HG02610 (cell line): ENCODE measurements at regions not wholly inside any gene's neighbourhood (a gene's known extent, or its start where the extent isn't known, plus 50 kb on each side); places are given as distances from the start of the nearest gene placed in this dataset.
"Not testable (repeated sequence)": the region's sequence is repeated elsewhere in the genome, so short reads cannot be mapped to it uniquely, and the experiment has no call there.

Source experiments
- ATAC-seq: cut with Tn5 transposase; IDR thresholded peaks from one replicate; pipeline ENCODE4 v1.9.1; 2021; ENCODE audit warnings: mild to moderate bottlenecking, moderate library complexity; ENCODE audit not compliant: unreplicated experiment

GRCh38 chr3:135629701-135630408 is 335.7 kb upstream of the PPP2R3A start:
- ATAC-seq: no peak

- ATAC-seq: no peak
These were observed 332.9 kb upstream of the PPP2R3A start for GRCh38 chr3:135632556-135633065.

GRCh38 chr3:135633078-135633477 is 332.4 kb upstream of the PPP2R3A start:
- no peak for ATAC-seq

GRCh38 chr3:135636596-135636995 is 328.9 kb upstream of the PPP2R3A start:
- no peak for ATAC-seq

- no peak for ATAC-seq
These were observed 328.5 kb upstream of the PPP2R3A start for GRCh38 chr3:135637013-135637412.

GRCh38 chr3:135641761-135642160 is 323.8 kb upstream of the PPP2R3A start:
- ATAC-seq: no peak

- ATAC-seq: no peak
These were observed 320.0 kb upstream of the PPP2R3A start for GRCh38 chr3:135645541-135645940.

GRCh38 chr3:135646873-135647272 is 318.7 kb upstream of the PPP2R3A start:
- no peak for ATAC-seq

GRCh38 chr3:135649361-135649760 is 316.2 kb upstream of the PPP2R3A start:
- no peak for ATAC-seq

- no peak for ATAC-seq
These were observed 315.2 kb upstream of the PPP2R3A start for GRCh38 chr3:135650309-135650708.

- ATAC-seq: no peak
These were observed 313.1 kb upstream of the PPP2R3A start for GRCh38 chr3:135652388-135652787.

- no peak for ATAC-seq
These were observed 310.2 kb upstream of the PPP2R3A start for GRCh38 chr3:135655328-135655727.

GRCh38 chr3:135658451-135658850 is 307.1 kb upstream of the PPP2R3A start:
- not testable (repeated sequence) for ATAC-seq

GRCh38 chr3:135667061-135667460 is 298.5 kb upstream of the PPP2R3A start:
- ATAC-seq: no peak

- no peak for ATAC-seq
These were observed 291.0 kb upstream of the PPP2R3A start for GRCh38 chr3:135674508-135674907.

- no peak for ATAC-seq
These were observed 287.1 kb upstream of the PPP2R3A start for GRCh38 chr3:135678386-135678785.

GRCh38 chr3:135688003-135688402 is 277.5 kb upstream of the PPP2R3A start:
- no peak for ATAC-seq

- no peak for ATAC-seq
These were observed 274.9 kb upstream of the PPP2R3A start for GRCh38 chr3:135690664-135691063.

- ATAC-seq: no peak
These were observed 274.3 kb upstream of the PPP2R3A start for GRCh38 chr3:135691240-135691639.

GRCh38 chr3:135694142-135694541 is 271.4 kb upstream of the PPP2R3A start:
- ATAC-seq: no peak

GRCh38 chr3:135699741-135700140 is 265.8 kb upstream of the PPP2R3A start:
- no peak for ATAC-seq

GRCh38 chr3:135706758-135707375 is 258.7 kb upstream of the PPP2R3A start:
- ATAC-seq: no peak
